ENCODE measurements at regions not wholly inside any gene's neighbourhood (a gene's known extent, or its start where the extent isn't known, plus 50 kb on each side); places are given as distances from the start of the nearest gene placed in this dataset.

GRCh38 chr14:103232031-103232808 lies 101.8 kb upstream of the EIF5 start:
- TF ChIP-seq CTCF (IDR thresholded peaks at IDR 0.05; ENCODE audit: extremely low read depth in 1 of 2, insufficient read depth in 1 of 2, low read depth in 1 of 2, low read length in 2 of 2), result no peak
- TF ChIP-seq JUN (IDR thresholded peaks at IDR 0.05; ENCODE audit: borderline replicate concordance, insufficient read depth, insufficient read length, low read depth), result no peak
- no peak for TF ChIP-seq POLR2AphosphoS5 (IDR thresholded peaks at IDR 0.05; ENCODE audit: insufficient read depth, low read depth, low read length)
- no peak for TF ChIP-seq EZH2 (IDR thresholded peaks at IDR 0.05; ENCODE audit: borderline replicate concordance, low read depth, low read length, severe bottlenecking)
- TF ChIP-seq MYC (IDR thresholded peaks at IDR 0.05; ENCODE audit: low read depth, low read length), result no peak
- no peak for TF ChIP-seq POLR2A (IDR thresholded peaks at IDR 0.05; ENCODE audit: low read depth, low read length)
- no peak for TF ChIP-seq GATA2 (IDR thresholded peaks at IDR 0.05; ENCODE audit: insufficient read depth, insufficient read length, low read depth, low read length)
- no peak for TF ChIP-seq MAX (IDR thresholded peaks at IDR 0.05; ENCODE audit: insufficient read depth, insufficient read length)
- no peak for TF ChIP-seq FOS (IDR thresholded peaks at IDR 0.05; ENCODE audit: borderline replicate concordance, insufficient read depth, low read length)

Data from endothelial cell of umbilical vein (primary cell).